HG03066 (cell line): ENCODE measurements at regions not wholly inside any gene's neighbourhood (a gene's known extent, or its start where the extent isn't known, plus 50 kb on each side); places are given as distances from the start of the nearest gene placed in this dataset.

Experiments used
- ATAC-seq: cut with Tn5 transposase; IDR thresholded peaks from one replicate; pipeline ENCODE4 v1.9.1; 2021; ENCODE audit warnings: low read depth; ENCODE audit not compliant: unreplicated experiment

DNA sequence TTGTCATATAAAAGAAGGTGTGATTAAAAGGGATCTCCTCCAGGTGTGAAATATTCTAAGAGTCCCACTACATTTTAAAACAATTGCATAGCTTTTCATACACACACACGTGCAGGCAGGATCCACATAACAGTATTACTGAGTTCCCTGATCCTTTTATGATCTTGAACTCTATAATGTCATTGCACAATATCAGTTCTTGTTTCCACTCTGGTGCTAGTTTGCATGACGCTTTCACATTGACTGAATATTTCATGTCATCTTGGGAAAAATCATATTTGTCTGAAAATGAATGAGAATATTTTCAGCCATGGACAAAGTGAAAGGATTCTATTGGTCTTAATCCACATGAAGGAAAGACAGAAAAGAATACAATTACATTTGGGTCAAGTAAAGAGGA is 703.8 kb downstream of the CDH8 start:
- no peak for ATAC-seq

DNA sequence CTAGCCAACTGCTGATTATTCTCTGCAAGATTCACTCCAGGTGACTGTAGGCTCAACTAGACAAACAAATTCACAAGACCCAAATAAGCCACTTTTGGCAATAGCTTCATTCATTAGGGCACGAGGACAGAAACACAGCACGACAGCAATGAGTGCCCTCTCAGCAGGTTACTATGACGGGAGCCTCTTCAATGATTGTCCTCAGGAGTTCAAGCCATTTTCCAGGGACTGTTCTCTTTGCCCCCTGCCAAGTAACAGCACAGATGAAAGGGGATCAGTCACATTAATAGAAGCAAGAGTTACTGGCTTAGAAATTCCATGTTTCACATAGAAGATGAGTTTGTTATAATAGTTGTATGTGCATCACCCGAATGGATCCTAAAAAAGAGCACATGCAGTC is 712.2 kb downstream of the CDH8 start:
- ATAC-seq: no peak

DNA sequence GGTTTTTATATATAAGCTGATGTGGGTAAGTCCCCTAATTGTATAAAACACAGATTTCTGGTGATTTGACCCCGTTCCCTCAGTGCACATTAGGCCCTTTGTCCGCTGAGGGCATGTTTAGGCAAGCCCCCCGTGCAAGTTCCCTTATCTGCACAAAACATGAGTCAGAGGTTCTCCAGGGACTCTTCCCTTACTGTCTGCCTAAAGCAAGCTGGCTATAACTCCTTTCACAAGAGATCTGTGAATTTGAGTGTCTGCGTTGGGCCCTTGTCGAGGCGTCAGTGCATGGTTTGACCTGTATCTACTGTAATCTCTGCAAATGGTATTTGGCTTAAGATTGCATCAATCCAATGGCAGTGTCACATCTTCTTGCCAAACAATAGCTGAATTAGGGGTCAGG is 712.8 kb downstream of the CDH8 start:
- no peak for ATAC-seq

DNA sequence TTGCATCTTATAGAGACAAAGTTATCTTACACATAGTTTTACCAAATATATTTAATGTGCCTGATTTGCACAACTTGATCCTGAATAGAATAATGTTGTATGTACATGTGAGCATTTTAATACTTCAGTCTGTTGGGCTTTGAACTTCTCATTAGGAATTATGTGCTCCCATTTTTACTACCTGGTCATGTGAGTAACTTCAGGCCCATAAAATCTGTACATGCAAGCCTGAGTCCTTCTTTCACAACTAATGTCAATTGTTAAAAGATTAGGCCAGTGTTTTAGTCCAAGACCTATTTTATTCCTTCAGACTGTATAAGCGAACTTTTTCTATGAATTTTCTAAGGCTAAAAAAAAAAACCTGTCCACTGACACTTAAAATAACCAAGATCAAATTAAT is 715.4 kb downstream of the CDH8 start:
- no peak for ATAC-seq

DNA sequence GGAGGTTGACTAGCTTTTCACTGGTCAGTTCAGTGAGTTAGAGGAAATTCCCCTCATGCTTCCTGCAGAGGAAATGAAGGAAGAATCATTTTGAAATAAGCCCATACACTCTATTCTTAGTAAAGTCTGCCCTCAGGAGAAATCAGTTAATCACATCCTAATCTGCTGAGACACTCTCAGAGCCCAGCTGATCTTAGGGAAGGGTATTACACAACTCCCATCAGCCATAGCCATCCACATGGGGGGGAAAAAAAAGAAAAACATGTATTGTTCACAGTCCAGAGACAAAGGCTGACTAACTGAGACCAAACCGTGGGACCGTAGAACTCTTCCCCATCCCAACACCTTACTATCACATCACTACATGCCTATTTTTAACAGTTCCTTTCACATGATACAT is 722.3 kb downstream of the CDH8 start:
- ATAC-seq: no peak

DNA sequence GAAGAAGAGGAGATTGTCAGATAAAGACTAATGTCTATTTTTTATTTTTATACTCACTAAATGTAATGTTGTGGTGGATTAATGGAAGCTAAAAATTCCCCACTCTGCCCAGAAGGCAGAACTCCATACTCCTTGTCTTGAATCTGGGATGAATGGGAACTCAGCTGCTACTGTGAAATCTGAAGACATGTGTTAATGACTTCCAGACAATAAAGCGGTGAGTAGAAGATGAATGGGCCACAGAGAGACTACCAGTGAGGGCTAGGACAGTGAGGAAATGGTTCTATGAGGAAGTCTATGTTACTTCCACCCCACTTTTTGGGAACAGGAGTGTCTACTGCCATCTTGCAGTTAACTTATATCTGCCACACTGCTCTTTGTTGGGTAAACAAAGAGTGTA is 726.9 kb downstream of the CDH8 start:
- no peak for ATAC-seq

DNA sequence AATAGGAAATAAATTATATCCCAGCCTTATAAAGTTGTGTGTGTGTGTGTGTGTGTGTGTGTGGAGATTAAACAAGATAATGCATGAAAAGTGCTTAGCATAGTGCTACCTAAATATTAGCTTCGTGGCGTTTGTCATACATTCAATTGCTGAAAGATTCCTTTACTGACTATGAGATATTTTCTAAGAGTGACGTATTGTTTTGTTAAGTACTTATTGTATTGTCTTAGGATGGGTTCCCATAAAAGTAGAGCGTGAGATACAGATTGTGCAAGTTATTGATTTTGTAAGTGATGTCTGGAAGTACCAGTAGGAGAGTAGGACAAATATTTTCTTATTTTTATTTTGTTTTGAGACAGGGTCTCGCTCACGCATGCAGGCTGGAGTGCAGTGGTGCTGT is 730.0 kb downstream of the CDH8 start:
- ATAC-seq: no peak

DNA sequence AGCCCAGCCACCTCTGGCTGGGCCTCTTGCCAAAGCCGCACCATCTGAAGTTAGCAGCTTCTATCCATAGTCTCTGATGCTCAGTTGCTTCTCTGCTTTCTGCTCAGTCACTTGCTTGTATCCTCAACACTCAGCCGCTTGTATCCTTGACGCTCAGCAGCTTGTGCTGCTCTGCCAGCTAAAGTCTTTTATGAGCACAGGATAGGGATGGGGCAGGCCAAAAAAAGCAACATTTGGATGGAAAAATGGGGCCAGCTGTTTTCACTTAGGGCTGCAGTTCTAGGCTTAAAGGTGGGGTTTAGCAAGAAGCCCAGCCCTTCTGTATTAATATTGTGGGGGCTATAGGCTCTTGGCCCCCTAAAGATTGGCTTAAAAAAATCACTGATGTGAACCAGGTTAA is 739.4 kb downstream of the CDH8 start:
- no peak for ATAC-seq

DNA sequence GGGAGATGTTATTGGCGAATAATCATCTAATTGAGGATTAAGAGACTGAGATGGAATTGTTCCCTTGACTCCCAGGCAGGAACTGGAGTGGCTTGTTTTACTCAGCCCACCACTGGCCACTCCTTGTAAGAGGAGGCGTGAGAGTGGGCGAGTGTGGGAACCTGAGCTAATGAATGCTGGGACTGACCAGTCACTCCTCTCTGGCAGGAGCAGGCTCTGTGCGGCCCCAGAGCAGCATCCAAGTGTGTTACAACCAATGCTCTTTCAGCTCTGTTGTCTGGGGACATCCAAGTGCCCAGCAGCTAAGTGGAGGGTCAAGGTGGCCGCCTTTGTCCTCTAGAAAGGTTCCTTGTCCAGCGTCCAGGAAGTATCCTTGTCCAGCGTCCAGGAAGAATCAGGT is 739.9 kb downstream of the CDH8 start:
- ATAC-seq: no peak

DNA sequence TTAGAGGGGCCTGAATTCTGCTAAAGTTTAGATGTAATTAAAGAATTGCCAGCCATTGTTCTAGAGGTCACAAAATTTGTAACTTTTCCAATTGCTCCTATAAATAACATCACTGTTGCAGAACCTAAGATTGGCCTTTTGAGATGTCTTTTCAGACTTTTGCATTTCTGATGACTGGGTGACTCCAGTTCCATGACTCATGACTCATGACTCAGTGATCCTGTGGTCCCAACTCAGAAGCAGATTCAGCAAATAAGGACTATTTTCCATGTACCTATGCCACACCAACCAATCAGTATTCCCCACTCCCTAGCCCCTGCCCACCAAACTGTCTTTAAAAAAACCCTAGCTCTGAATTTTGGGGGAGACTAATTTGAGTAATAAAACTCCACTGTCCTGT is 740.9 kb downstream of the CDH8 start:
- ATAC-seq: no peak

DNA sequence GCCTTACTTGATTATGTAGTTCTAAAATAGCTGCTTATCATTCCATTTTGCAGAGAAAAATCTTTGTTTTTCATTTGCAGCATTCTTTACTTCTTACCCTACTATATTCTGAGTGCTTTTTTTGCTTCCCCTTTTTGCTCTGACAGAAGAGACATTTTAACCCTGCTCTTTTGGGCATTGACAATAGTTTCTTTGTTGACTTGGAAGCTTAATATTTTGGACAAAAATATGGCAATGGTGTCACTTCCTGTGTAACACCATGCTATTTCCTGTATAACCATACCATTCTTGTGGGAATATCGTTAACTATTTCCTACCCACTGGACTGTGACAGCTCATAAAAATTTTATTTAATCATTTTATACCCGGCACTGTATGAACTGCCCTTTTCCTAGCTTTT is 747.1 kb downstream of the CDH8 start:
- no peak for ATAC-seq

DNA sequence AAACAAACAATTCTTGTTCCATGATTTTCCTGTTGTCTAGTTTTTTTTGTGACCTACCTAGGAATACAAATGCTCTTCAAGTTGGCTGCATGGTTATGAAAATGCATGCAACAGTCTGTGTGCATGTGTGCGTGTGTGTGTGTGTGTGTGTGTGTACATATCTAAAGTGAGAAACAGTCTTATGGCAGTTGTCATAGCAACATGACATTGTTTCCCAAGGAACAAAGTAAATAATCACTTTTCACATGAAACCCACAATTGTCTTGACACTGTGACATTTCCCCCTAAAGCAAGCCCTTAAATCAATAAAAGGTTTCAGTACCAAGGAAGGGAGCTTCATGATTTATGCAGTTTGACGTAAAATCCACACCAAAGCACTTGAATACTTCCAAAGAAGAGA is 758.4 kb downstream of the CDH8 start:
- no peak for ATAC-seq

DNA sequence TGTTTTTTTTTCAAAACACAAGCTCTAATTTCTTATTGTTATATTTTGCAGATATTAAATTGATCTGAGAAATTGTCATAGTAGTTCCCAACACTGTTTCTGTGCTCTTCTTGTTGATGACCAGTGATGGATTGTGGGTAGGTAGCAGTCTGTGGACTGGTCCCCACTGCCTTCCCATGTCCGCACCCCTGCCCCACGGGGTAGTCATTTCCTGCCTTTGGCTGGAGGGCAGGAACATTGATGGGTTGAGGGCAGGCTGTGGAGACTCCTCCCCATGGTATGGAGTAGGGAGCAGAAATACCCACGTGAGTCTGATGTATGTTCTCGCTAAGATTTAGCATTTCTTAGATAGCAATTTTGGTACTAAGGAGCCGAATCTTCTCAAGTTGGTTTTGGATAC is 762.0 kb downstream of the CDH8 start:
- no peak for ATAC-seq

DNA sequence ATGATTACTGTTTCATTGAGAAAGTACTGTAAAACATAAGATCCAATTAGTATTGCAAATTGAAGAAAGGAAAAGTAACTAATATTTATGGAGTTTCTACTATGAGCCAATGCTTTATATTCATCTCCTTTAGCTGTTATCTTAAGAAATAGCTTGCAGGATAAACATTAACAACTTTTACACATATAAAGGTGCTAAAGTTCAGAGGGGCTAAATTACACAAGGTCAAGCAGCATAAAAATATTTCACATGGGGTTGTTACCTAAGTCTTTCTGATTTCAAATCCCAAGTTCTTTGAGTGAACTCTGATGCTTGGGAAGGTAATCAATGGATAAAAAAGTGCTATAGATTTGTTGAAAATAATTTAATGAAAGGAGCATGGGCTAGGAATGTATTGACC is 765.5 kb downstream of the CDH8 start:
- no peak for ATAC-seq

DNA sequence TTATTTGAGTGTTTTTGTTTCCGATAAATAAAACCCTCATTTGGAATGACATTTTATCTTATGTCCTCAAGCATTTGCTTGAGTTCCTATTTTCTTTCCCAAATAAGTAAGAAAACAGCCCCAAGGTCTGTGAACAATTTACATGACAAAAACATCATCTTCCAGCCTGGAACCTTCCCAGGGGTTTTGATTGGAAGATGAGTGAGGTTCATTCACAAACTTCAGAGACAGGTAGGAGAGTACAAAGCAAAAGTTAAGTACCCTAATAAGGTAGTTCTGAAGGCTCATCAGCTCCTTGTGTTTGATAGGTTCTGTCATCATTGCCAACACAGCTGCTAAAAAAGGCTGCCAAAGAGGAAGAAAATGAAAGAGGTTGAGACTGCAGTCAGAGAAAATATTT is 772.8 kb downstream of the CDH8 start:
- no peak for ATAC-seq

DNA sequence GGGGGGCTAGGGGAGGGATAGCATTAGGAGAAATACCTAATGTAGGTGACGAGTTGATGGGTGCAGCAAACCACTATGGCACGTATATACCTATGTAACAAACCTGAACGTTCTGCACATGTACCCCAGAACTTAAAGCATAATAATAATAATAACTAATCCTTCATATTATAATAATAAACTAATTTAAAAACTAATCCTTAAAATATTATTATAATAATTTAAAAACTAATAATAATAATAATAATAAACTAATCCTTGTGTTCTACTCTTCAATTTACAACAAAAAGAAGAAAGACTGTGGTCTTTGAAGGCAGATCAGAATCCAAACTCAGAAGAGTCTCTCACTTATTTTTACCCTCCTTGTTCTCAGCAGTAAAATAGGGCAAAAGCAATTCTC is 774.9 kb downstream of the CDH8 start:
- no peak for ATAC-seq

DNA sequence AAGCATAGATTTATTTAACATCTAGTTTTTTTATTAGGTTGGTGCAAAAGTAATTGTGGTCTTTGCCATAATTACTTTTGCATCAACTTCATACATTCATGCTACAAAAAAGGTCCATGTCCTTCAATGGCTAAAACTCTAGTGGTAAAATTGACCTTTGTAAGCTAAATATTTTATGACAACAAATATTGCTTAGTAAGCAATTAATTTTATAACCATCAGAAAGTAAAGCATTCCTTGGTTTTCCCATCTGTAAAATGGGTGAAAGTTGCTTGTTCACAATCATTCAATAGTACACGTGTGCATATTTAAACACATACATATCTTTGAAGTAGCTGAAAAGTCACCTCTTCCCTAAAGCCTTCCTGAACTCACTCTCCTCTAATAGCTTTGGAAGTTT is 789.6 kb downstream of the CDH8 start:
- no peak for ATAC-seq

DNA sequence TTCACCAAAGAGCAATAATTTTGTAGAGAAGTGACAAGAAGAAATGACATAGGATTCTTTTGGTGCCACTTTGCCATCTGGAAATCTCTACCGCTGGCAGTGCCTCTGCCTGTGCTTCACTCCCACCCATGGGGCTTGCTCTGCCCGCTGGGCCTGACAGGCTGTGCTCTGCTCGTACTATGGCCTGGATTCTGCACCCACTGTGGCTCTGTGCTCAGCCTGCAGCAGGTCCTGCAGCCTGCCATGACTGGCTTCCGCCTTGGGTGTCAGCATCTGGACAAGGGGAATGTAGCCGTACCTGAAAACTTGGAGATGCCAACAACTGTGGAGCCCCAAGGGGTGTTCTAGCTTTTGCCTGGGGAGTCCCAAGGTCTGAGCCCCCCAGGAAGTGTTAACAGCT is 792.3 kb downstream of the CDH8 start:
- no peak for ATAC-seq

DNA sequence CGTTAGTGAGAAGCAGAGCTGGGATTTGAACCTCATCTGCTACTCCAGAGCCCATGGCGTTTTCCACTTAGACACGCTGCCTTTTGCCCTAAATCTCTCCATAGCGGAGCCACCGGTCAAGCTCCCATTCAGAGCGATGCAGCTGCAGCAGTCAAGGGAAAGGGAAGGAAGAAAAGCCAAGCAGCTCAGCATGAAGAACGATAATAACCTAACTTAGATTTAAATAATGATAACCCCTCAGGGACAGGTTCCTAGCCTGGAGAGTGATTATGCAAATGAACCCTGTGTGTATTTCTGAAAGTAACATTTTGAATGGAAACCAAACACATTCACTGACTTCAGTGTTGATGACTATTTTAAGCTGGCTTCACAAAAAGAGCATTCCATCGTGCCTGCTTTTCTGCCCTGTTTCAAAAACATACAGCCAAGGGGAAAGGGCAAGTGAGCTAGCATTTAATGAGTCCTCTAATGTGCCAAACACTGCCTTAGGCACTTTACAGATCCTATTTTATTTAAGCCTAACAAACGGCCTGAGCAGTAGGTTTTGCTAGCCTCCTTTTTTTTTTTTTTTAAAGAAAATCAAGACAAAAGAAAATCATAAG is 798.3 kb downstream of the CDH8 start:
- no peak for ATAC-seq

DNA sequence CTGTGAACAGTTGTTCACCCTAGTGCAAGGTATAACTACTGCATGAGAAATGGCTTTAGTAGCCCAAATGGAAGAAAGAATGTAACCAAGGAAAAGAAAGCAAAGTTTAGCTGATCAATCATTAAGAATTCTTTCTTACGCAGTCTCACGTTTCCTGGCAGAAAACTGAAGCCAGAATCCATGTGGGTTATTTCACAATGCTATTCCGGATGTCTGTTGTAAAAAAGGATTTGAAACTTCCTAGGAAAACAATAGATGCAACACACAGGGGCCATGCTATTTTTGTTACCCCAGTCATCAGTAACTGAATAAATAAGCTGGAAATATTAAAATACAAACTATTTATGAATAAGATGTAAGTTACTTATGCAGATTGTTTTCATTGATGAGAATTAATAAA is 802.5 kb downstream of the CDH8 start:
- no peak for ATAC-seq

DNA sequence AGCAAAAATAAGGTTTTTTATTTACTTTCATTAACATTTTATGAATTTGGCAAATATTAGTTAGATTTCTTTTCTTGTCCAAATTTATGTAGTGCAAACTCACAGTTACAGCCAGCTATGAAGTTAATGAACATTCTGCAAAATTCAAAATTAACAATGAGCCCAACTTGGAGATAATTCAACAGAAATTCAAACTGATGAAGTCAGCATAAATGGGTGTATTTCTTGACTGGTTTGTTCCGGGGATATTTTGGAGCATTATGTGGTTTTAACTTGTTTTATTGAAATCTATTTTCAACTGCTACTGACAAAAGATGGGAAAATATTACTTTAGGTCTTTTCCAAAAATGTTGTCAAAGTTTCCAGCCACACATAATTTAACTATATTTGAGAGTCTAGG is 807.9 kb downstream of the CDH8 start:
- ATAC-seq: no peak

DNA sequence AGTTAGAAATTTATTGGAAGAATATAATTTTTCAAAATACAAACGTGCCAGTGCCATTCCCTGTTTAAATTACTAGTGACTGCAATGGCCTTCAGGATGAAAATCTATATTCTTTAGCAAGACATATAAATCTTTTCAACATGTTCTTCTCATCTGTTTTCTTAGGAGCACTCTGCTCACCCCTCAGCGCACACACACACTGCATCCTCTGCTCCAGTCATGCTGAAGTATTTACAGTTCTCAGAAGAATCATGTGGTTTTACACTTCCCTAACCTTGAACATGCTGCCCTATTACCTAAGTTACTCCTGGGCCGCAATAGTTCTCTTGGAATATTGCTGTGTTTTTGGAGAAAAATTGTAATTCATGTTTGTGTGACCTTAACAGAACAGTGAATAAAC is 820.6 kb downstream of the CDH8 start:
- ATAC-seq: no peak

DNA sequence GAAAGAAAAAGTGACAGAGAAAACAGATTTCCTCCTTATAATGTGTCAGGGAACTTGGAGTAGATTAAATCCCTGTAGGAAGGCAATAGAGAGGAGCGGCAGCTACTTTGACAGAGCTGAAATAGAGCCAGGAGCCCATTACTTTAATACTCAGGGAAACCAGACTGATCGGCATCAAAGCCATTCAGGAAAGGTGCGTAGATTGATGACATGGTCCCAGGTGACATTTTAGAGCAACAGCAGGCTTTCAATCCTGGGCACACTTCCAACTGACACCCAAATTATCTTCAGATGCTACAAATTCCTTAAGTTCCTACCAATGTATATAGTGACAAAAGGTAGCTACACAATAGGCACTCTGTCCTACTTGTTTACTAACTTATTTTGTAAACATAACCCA is 821.5 kb downstream of the CDH8 start:
- no peak for ATAC-seq
